H7 (cell line): ENCODE measurements at regions not wholly inside any gene's neighbourhood (a gene's known extent, or its start where the extent isn't known, plus 50 kb on each side); places are given as distances from the start of the nearest gene placed in this dataset.
A peak's percentile ranks its signal among the peaks of the same experiment; 100 is the strongest.

Source experiments
- DNase-seq: peaks from one replicate; pipeline ENCODE4 v3.0.0; 2012
- H3K27me3 ChIP-seq: 2 replicates; pipeline ENCODE4 v1.6.0; 2011; ENCODE audit warnings: mild to moderate bottlenecking, low read length; ENCODE audit not compliant: control insufficient read depth, insufficient read depth
- H3K36me3 ChIP-seq: replicated peaks from 2 replicates; pipeline ENCODE4 v1.5.1; 2011; ENCODE audit warnings: low read length; ENCODE audit not compliant: control insufficient read depth, insufficient read depth
- H3K4me3 ChIP-seq: 2 replicates; pipeline ENCODE4 v1.5.1; 2011; ENCODE audit warnings: low read depth, mild to moderate bottlenecking, control low read depth, low read length, moderate library complexity; ENCODE audit not compliant: insufficient read depth

DNA sequence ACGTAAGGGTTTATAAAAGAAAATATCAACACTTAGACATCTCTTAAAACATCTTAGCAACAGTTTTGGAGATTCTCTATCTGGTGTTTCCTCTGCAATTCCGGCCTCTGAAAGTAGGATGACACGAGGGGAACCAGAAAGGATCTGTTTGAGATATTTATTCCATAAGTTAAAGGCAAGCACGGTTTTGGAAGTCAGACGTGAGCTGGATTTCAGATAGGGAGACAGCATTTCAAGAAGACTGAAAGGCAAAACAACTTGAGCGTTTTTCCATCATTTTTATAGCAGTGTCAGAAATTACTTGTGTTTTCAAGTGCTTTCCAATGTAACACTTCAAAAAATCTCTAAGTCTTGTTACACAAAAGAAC, 52.9 kb upstream of the BTN3A2 start:
- Histone ChIP-seq H3K27me3 (no peaks in the 10 kb centered on the region), H3K36me3 (no peaks in the 10 kb centered on the region)
- DNase-seq, result no peak

DNA sequence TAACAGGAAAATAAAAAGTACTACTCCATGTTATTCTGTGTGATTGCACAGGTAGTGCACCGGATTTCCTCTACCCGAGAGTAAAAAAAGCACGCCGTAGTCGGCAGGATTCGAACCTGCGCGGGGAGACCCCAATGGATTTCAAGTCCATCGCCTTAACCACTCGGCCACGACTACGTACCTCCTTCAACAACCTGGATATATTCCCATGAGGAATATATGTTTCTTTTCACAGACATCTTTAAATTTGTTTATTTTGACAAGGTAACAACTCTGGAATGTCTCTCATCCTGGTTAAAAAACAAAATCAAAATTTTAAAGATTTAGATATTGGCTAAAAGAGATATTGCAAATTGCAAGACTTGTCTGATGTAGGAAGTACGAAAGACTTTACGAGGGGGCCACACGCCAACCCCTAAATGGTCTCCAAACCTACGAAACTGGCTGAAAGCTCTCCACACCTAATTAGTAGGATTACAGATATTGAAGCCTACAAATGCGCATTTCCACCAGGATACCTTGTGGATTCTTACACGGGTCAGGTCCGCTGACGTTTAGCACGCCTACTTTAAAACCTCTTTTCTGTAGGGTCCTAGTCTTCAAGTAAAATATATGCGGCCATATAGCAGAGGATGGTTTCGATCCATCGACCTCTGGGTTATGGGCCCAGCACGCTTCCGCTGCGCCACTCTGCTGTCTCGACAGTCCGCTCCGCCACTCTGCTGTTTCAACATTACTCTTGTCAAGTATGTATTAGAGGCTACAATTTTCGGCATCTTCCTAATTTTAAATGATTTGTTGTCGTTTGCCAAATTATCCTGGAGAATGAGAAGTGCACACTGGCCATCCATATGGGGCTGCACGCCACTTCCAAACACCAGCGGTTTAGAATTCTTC, 52.2 kb upstream of the BTN3A2 start:
- peak overlapping the region; percentile 69 for H3K4me3 ChIP-seq
- H3K36me3 ChIP-seq, result no peaks in the 10 kb centered on the region
- no peaks in the 10 kb centered on the region for H3K27me3 ChIP-seq
- no peak for DNase-seq

More for the DNA sequence above, 52.9 kb upstream of the BTN3A2 start:
- peak overlapping the region; percentile 69 for H3K4me3 ChIP-seq
